RWPE2 (cell line): ENCODE measurements at regions not wholly inside any gene's neighbourhood (a gene's known extent, or its start where the extent isn't known, plus 50 kb on each side); places are given as distances from the start of the nearest gene placed in this dataset.
A peak's percentile ranks its signal among the peaks of the same experiment; 100 is the strongest.

Experiments used
- ATAC-seq: fragments of 200-7000 bp; cut with Tn5 transposase; 3 replicates; pipeline ENCODE4 v1.9.1; 2021; ENCODE audit warnings: low read depth
- DNase-seq: peaks from one replicate; pipeline ENCODE4 v3.0.0-alpha.2; 2020; ENCODE audit warnings: low spot score
- H3K27ac ChIP-seq: fragments of 450-650 bp; 2 replicates; pipeline ENCODE4 v1.5.1; 2017; ENCODE audit warnings: mild to moderate bottlenecking; ENCODE audit not compliant: poor library complexity, severe bottlenecking
- H3K27me3 ChIP-seq: fragments of 250-450 bp; sonication (Bioruptor Pico); 2 replicates; pipeline ENCODE4 v1.5.1; 2021; ENCODE audit warnings: mild to moderate bottlenecking, moderate library complexity; ENCODE audit not compliant: insufficient read depth, poor library complexity, severe bottlenecking
- H3K36me3 ChIP-seq: fragments of 250-450 bp; sonication (Bioruptor Pico); 2 replicates; pipeline ENCODE4 v1.5.1; 2020; ENCODE audit warnings: low read depth, mild to moderate bottlenecking, moderate library complexity
- H3K4me1 ChIP-seq: fragments of 250-450 bp; sonication (Bioruptor Pico); 2 replicates; pipeline ENCODE4 v1.5.1; 2021; ENCODE audit warnings: mild to moderate bottlenecking, moderate library complexity; ENCODE audit not compliant: insufficient read depth, poor library complexity, severe bottlenecking
- H3K4me3 ChIP-seq: fragments of 250-450 bp; sonication (Bioruptor Pico); 2 replicates; pipeline ENCODE4 v1.5.1; 2021; ENCODE audit warnings: mild to moderate bottlenecking, moderate library complexity; ENCODE audit not compliant: severe bottlenecking
- H3K9me3 ChIP-seq: fragments of 250-450 bp; sonication (Bioruptor Pico); 2 replicates; pipeline ENCODE4 v1.5.1; 2021; ENCODE audit warnings: mild to moderate bottlenecking, moderate library complexity; ENCODE audit not compliant: severe bottlenecking
- TF ChIP-seq, protein P1 (sequence below): fragments of 450-650 bp; IDR thresholded peaks from one replicate; pipeline ENCODE4 v1.5.1; 2017; ENCODE audit warnings: mild to moderate bottlenecking, moderate library complexity; ENCODE audit not compliant: poor library complexity, severe bottlenecking

GRCh38 chr10:44799966-44800365, 111.2 kb upstream of the TMEM72 start:
- no peaks in the 10 kb centered on the region for H3K36me3 ChIP-seq
- ATAC-seq (no peak), DNase-seq (no peak)
- H3K9me3 ChIP-seq: peaks cover 3% of the 10 kb centered on the region
- TF ChIP-seq, protein P1, sequence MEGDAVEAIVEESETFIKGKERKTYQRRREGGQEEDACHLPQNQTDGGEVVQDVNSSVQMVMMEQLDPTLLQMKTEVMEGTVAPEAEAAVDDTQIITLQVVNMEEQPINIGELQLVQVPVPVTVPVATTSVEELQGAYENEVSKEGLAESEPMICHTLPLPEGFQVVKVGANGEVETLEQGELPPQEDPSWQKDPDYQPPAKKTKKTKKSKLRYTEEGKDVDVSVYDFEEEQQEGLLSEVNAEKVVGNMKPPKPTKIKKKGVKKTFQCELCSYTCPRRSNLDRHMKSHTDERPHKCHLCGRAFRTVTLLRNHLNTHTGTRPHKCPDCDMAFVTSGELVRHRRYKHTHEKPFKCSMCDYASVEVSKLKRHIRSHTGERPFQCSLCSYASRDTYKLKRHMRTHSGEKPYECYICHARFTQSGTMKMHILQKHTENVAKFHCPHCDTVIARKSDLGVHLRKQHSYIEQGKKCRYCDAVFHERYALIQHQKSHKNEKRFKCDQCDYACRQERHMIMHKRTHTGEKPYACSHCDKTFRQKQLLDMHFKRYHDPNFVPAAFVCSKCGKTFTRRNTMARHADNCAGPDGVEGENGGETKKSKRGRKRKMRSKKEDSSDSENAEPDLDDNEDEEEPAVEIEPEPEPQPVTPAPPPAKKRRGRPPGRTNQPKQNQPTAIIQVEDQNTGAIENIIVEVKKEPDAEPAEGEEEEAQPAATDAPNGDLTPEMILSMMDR: no peak
- H3K4me3 ChIP-seq: no peak overlapping the region
- peaks cover 12% of the 10 kb centered on the region for H3K4me1 ChIP-seq
- no peaks in the 10 kb centered on the region for H3K27me3 ChIP-seq
- H3K27ac ChIP-seq: no peak overlapping the region

DNA sequence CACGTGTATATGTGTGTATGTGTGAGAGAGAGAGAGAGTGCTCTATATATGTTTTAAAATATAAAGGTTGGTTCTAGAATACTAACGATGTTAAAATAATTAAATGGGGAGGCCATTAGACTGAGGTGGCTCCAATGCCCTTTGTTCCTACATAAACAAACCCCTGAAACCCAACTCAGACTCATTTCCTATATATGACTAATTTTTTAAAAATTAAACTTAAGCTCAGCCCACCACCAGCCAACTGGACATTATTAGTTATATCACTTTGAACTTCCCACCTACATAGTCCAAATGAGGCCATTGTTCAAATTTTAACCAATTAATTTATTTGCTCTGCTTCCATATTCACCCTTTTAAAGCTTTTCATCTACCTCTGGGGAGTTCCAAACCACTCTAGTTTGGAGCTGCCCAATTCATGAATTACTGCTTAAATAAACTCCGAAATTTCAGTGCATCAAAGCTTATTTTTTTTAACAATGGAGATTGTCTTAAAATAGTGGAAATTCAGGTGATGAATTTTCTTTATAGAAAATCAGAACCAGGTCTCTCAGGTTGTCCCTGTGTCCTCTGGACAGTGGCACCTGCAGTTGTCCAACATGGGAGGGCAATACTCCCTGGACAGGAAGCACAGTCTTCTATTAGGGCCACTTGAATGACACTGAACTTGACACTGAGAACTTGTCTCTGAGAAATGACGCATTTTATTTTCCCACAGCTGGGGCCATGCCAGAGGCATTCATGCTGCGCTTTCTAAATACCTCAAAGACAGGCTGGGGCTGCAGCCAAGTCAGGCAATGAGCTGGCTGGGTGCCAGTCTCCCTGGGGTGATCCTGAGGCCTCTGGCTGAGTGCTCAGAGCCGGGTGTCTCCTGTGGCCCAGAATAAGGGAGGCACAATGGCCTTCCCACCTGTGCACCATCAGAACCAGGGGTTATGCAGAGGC, 109.5 kb upstream of the TMEM72 start:
- ATAC-seq (peak; percentile 95), DNase-seq (peak; percentile 88)
- H3K36me3 ChIP-seq: no peaks in the 10 kb centered on the region
- TF ChIP-seq, protein P1: no peak
- H3K9me3 ChIP-seq: peaks cover 3% of the 10 kb centered on the region
- peaks cover 12% of the 10 kb centered on the region for H3K4me1 ChIP-seq
- H3K27ac ChIP-seq: no peak overlapping the region
- H3K27me3 ChIP-seq: no peaks in the 10 kb centered on the region
- H3K4me3 ChIP-seq: no peak overlapping the region

DNA sequence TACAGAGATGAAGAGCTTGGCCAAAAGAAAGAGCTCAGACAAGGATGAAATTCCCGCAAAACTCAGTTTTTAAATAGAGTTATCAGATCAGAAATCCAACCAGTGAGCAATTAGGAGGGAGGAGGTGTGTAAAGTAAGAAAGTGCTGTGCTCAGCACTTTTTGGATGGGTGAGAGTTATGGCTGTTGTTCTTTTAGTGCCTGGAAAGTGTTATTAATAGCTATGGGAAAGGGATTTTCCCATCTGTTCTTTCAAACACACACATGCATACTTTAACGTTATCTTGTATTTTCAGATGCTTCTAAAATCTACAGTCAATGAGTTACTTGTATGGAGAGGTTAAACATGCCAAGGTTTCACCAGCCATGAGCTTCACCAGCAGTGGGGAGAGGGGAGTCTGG, 107.3 kb upstream of the TMEM72 start:
- Histone ChIP-seq H3K27ac (no peak overlapping the region), H3K36me3 (no peaks in the 10 kb centered on the region), H3K9me3 (peaks cover 3% of the 10 kb centered on the region), H3K4me3 (no peak overlapping the region), H3K27me3 (no peaks in the 10 kb centered on the region), H3K4me1 (peaks cover 12% of the 10 kb centered on the region)
- TF ChIP-seq, protein P1: no peak
- ATAC-seq (no peak), DNase-seq (no peak)

- ATAC-seq (no peak), DNase-seq (no peak)
- H3K9me3 ChIP-seq: peaks cover 3% of the 10 kb centered on the region
- no peaks in the 10 kb centered on the region for H3K27me3 ChIP-seq
- H3K4me3 ChIP-seq: no peak overlapping the region
- no peaks in the 10 kb centered on the region for H3K36me3 ChIP-seq
- TF ChIP-seq, protein P1: no peak
- peaks cover 12% of the 10 kb centered on the region for H3K4me1 ChIP-seq
- H3K27ac ChIP-seq: no peak overlapping the region
These were observed 106.5 kb upstream of the TMEM72 start for GRCh38 chr10:44804661-44805060.
